ENCODE measurements at regions not wholly inside any gene's neighbourhood (a gene's known extent, or its start where the extent isn't known, plus 50 kb on each side); places are given as distances from the start of the nearest gene placed in this dataset.

DNA sequence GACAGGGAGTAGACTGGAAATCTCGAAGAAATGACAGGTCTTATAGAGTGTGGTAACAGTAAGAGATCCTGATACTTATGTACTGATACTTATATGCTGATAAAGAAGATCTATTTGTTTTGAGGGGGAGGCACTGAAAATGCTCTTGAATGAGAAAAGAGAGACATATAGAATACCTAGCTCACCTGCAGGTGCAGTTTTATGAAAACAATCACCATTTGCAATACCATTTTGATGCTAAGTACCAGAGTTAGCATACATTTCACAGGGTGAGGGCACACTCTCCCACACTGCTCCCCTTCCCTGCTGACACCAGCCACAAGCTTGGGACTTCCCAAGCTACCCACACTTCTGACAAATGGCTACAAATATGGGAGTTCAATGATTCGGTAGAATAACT lies 1490.1 kb upstream of the IGFBP7 start:
- Histone ChIP-seq H3K36me3 (ENCODE audit: insufficient read depth, low read length) (no peaks in the 10 kb centered on the region), H3K9me3 (ENCODE audit: low read length) (no peaks in the 10 kb centered on the region), H3K9me2 (ENCODE audit: insufficient read depth, low read length) (no peaks in the 10 kb centered on the region), H3K9ac (ENCODE audit: low read length) (no peak overlapping the region), H3K4me3 (ENCODE audit: low read length) (no peak overlapping the region), H3K79me2 (replicated peaks; ENCODE audit: insufficient read depth, low read length) (no peaks in the 10 kb centered on the region), H3K4me2 (ENCODE audit: low read length) (no peak overlapping the region), H4K20me1 (ENCODE audit: insufficient read depth) (no peaks in the 10 kb centered on the region), H3K27me3 (ENCODE audit: insufficient read depth, low read depth, low read length) (no peaks in the 10 kb centered on the region), H3K27ac (ENCODE audit: low read length) (no peak overlapping the region), H2AFZ (ENCODE audit: low read depth, low read length) (no peak overlapping the region), H3F3A (ENCODE audit: insufficient read depth, low read length, poor library complexity, severe bottlenecking) (no peaks in the 10 kb centered on the region)
- no peak for TF ChIP-seq RAD21 (conservative IDR thresholded peaks at IDR 0.05)
- no peak for TF ChIP-seq POLR2AphosphoS5 (IDR thresholded peaks at IDR 0.05)

GRCh38 chr4:58590722-58591121 lies 1480.5 kb upstream of the IGFBP7 start:
- H3K4me3 ChIP-seq (ENCODE audit: low read length), result no peak overlapping the region
- H3K27me3 ChIP-seq (ENCODE audit: insufficient read depth, low read depth, low read length), result no peaks in the 10 kb centered on the region
- H4K20me1 ChIP-seq (ENCODE audit: insufficient read depth), result no peaks in the 10 kb centered on the region
- H3K79me2 ChIP-seq (replicated peaks; ENCODE audit: insufficient read depth, low read length), result no peaks in the 10 kb centered on the region
- no peak for TF ChIP-seq TAF1 (IDR thresholded peaks at IDR 0.05; ENCODE audit: low read depth)
- no peaks in the 10 kb centered on the region for H3K36me3 ChIP-seq (ENCODE audit: insufficient read depth, low read length)
- H3F3A ChIP-seq (ENCODE audit: insufficient read depth, low read length, poor library complexity, severe bottlenecking), result no peaks in the 10 kb centered on the region
- no peaks in the 10 kb centered on the region for H3K9me3 ChIP-seq (ENCODE audit: low read length)
- no peak overlapping the region for H2AFZ ChIP-seq (ENCODE audit: low read depth, low read length)
- H3K9ac ChIP-seq (ENCODE audit: low read length), result no peak overlapping the region
- no peaks in the 10 kb centered on the region for H3K9me2 ChIP-seq (ENCODE audit: insufficient read depth, low read length)
- no peak overlapping the region for H3K27ac ChIP-seq (ENCODE audit: low read length)
- H3K4me2 ChIP-seq (ENCODE audit: low read length), result no peak overlapping the region

GRCh38 chr4:58587856-58588255 lies 1477.7 kb upstream of the IGFBP7 start:
- Histone ChIP-seq H3K27me3 (ENCODE audit: insufficient read depth, low read depth, low read length) (no peaks in the 10 kb centered on the region), H3K9me2 (ENCODE audit: insufficient read depth, low read length) (no peaks in the 10 kb centered on the region), H2AFZ (ENCODE audit: low read depth, low read length) (no peak overlapping the region), H3F3A (ENCODE audit: insufficient read depth, low read length, poor library complexity, severe bottlenecking) (no peaks in the 10 kb centered on the region), H3K9me3 (ENCODE audit: low read length) (no peaks in the 10 kb centered on the region), H3K4me3 (ENCODE audit: low read length) (no peak overlapping the region), H3K79me2 (replicated peaks; ENCODE audit: insufficient read depth, low read length) (no peaks in the 10 kb centered on the region), H3K4me2 (ENCODE audit: low read length) (no peak overlapping the region), H3K9ac (ENCODE audit: low read length) (no peak overlapping the region), H3K27ac (ENCODE audit: low read length) (no peak overlapping the region), H4K20me1 (ENCODE audit: insufficient read depth) (no peaks in the 10 kb centered on the region), H3K36me3 (ENCODE audit: insufficient read depth, low read length) (no peaks in the 10 kb centered on the region)
- TF ChIP-seq TAF1 (IDR thresholded peaks at IDR 0.05; ENCODE audit: low read depth) (no peak), RAD21 (conservative IDR thresholded peaks at IDR 0.05) (no peak), POLR2AphosphoS5 (IDR thresholded peaks at IDR 0.05) (no peak), EZH2 (IDR thresholded peaks at IDR 0.05; ENCODE audit: borderline replicate concordance, insufficient read depth, low read length, poor library complexity, severe bottlenecking) (no peak), MXI1 (conservative IDR thresholded peaks at IDR 0.05; ENCODE audit: poor library complexity, severe bottlenecking) (no peak), EP300 (conservative IDR thresholded peaks at IDR 0.05; ENCODE audit: poor library complexity, severe bottlenecking) (no peak)
- TF ChIP-seq, protein P1, sequence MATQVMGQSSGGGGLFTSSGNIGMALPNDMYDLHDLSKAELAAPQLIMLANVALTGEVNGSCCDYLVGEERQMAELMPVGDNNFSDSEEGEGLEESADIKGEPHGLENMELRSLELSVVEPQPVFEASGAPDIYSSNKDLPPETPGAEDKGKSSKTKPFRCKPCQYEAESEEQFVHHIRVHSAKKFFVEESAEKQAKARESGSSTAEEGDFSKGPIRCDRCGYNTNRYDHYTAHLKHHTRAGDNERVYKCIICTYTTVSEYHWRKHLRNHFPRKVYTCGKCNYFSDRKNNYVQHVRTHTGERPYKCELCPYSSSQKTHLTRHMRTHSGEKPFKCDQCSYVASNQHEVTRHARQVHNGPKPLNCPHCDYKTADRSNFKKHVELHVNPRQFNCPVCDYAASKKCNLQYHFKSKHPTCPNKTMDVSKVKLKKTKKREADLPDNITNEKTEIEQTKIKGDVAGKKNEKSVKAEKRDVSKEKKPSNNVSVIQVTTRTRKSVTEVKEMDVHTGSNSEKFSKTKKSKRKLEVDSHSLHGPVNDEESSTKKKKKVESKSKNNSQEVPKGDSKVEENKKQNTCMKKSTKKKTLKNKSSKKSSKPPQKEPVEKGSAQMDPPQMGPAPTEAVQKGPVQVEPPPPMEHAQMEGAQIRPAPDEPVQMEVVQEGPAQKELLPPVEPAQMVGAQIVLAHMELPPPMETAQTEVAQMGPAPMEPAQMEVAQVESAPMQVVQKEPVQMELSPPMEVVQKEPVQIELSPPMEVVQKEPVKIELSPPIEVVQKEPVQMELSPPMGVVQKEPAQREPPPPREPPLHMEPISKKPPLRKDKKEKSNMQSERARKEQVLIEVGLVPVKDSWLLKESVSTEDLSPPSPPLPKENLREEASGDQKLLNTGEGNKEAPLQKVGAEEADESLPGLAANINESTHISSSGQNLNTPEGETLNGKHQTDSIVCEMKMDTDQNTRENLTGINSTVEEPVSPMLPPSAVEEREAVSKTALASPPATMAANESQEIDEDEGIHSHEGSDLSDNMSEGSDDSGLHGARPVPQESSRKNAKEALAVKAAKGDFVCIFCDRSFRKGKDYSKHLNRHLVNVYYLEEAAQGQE (IDR thresholded peaks at IDR 0.05; ENCODE audit: borderline replicate concordance), result no peak

GRCh38 chr4:58566260-58566659 lies 1456.1 kb upstream of the IGFBP7 start:
- Histone ChIP-seq H3K9me2 (ENCODE audit: insufficient read depth, low read length) (no peaks in the 10 kb centered on the region), H3K36me3 (ENCODE audit: insufficient read depth, low read length) (no peaks in the 10 kb centered on the region), H3K9ac (ENCODE audit: low read length) (no peak overlapping the region), H3K27me3 (ENCODE audit: insufficient read depth, low read depth, low read length) (no peaks in the 10 kb centered on the region), H3F3A (ENCODE audit: insufficient read depth, low read length, poor library complexity, severe bottlenecking) (no peaks in the 10 kb centered on the region), H4K20me1 (ENCODE audit: insufficient read depth) (no peaks in the 10 kb centered on the region), H2AFZ (ENCODE audit: low read depth, low read length) (no peak overlapping the region), H3K79me2 (replicated peaks; ENCODE audit: insufficient read depth, low read length) (no peaks in the 10 kb centered on the region), H3K4me3 (ENCODE audit: low read length) (no peak overlapping the region), H3K4me2 (ENCODE audit: low read length) (no peak overlapping the region), H3K9me3 (ENCODE audit: low read length) (no peaks in the 10 kb centered on the region), H3K27ac (ENCODE audit: low read length) (no peak overlapping the region)
- TF ChIP-seq SMC3 (conservative IDR thresholded peaks at IDR 0.05; ENCODE audit: poor library complexity) (no peak), RAD21 (conservative IDR thresholded peaks at IDR 0.05) (no peak), EZH2 (IDR thresholded peaks at IDR 0.05; ENCODE audit: borderline replicate concordance, insufficient read depth, low read length, poor library complexity, severe bottlenecking) (no peak), EP300 (conservative IDR thresholded peaks at IDR 0.05; ENCODE audit: poor library complexity, severe bottlenecking) (no peak), TAF1 (IDR thresholded peaks at IDR 0.05; ENCODE audit: low read depth) (no peak)
- TF ChIP-seq, protein P2, sequence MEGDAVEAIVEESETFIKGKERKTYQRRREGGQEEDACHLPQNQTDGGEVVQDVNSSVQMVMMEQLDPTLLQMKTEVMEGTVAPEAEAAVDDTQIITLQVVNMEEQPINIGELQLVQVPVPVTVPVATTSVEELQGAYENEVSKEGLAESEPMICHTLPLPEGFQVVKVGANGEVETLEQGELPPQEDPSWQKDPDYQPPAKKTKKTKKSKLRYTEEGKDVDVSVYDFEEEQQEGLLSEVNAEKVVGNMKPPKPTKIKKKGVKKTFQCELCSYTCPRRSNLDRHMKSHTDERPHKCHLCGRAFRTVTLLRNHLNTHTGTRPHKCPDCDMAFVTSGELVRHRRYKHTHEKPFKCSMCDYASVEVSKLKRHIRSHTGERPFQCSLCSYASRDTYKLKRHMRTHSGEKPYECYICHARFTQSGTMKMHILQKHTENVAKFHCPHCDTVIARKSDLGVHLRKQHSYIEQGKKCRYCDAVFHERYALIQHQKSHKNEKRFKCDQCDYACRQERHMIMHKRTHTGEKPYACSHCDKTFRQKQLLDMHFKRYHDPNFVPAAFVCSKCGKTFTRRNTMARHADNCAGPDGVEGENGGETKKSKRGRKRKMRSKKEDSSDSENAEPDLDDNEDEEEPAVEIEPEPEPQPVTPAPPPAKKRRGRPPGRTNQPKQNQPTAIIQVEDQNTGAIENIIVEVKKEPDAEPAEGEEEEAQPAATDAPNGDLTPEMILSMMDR (IDR thresholded peaks at IDR 0.05; ENCODE audit: poor library complexity, severe bottlenecking), result no peak
